SH-SY5Y (cell line): ENCODE measurements at regions not wholly inside any gene's neighbourhood (a gene's known extent, or its start where the extent isn't known, plus 50 kb on each side); places are given as distances from the start of the nearest gene placed in this dataset.

Experiments used
- GATA2 ChIP-seq: IDR thresholded peaks from 2 replicates; pipeline ENCODE4 v1.6.1; 2011; ENCODE audit warnings: mild to moderate bottlenecking, low read depth, low read length
- GATA3 ChIP-seq: IDR thresholded peaks from 2 replicates; pipeline ENCODE4 v1.6.1; 2011; ENCODE audit warnings: low read depth, mild to moderate bottlenecking, low read length, moderate library complexity

GRCh38 chr6:126876446-126876845 lies 242.0 kb upstream of the RSPO3 start:
- TF ChIP-seq GATA3 (no peak), GATA2 (no peak)

GRCh38 chr6:126880964-126881363 lies 237.5 kb upstream of the RSPO3 start:
- no peak for TF ChIP-seq GATA3
- TF ChIP-seq GATA2 = no peak

GRCh38 chr6:126886106-126886505 lies 232.4 kb upstream of the RSPO3 start:
- no peak for TF ChIP-seq GATA2
- no peak for TF ChIP-seq GATA3

GRCh38 chr6:126888727-126889725 lies 229.4 kb upstream of the RSPO3 start:
- TF ChIP-seq GATA3 (no peak), GATA2 (no peak)

GRCh38 chr6:126890055-126890454 lies 228.4 kb upstream of the RSPO3 start:
- TF ChIP-seq GATA2 (no peak), GATA3 (no peak)

- no peak for TF ChIP-seq GATA2
- no peak for TF ChIP-seq GATA3
Measured at GRCh38 chr6:126891158-126891557, 227.3 kb upstream of the RSPO3 start.

- TF ChIP-seq GATA2 (no peak), GATA3 (no peak)
Measured at GRCh38 chr6:126897758-126898157, 220.7 kb upstream of the RSPO3 start.

- TF ChIP-seq GATA2 (no peak), GATA3 (no peak)
Measured at GRCh38 chr6:126904176-126904575, 214.3 kb upstream of the RSPO3 start.

- TF ChIP-seq GATA2 = no peak
- TF ChIP-seq GATA3 = no peak
Measured at GRCh38 chr6:126905917-126906316, 212.6 kb upstream of the RSPO3 start.

GRCh38 chr6:126907312-126907711 lies 211.2 kb upstream of the RSPO3 start:
- TF ChIP-seq GATA2 (no peak), GATA3 (no peak)

- TF ChIP-seq GATA3 (no peak), GATA2 (no peak)
Measured at GRCh38 chr6:126907996-126908395, 210.5 kb upstream of the RSPO3 start.

GRCh38 chr6:126909493-126909892 lies 209.0 kb upstream of the RSPO3 start:
- TF ChIP-seq GATA3 (no peak), GATA2 (no peak)

GRCh38 chr6:126913651-126914050 lies 204.8 kb upstream of the RSPO3 start:
- TF ChIP-seq GATA2 = no peak
- TF ChIP-seq GATA3 = no peak

- TF ChIP-seq GATA3 (no peak), GATA2 (no peak)
Measured at GRCh38 chr6:126914172-126914571, 204.3 kb upstream of the RSPO3 start.

- TF ChIP-seq GATA2 (no peak), GATA3 (no peak)
Measured at GRCh38 chr6:126914801-126915200, 203.7 kb upstream of the RSPO3 start.

- TF ChIP-seq GATA3 = no peak
- no peak for TF ChIP-seq GATA2
Measured at GRCh38 chr6:126919947-126920346, 198.5 kb upstream of the RSPO3 start.
